K562 (cell line): ENCODE measurements at regions not wholly inside any gene's neighbourhood (a gene's known extent, or its start where the extent isn't known, plus 50 kb on each side); places are given as distances from the start of the nearest gene placed in this dataset.

ENCODE experiments used
- ATAC-seq: fragments of 200-7000 bp; cut with Tn5 transposase; 3 replicates; pipeline ENCODE4 v1.9.1; 2020; ENCODE audit warnings: moderate library complexity
- BruUV-seq: library from RNA; stranded (reverse); fragments of 400-500 nt; replicated peaks from 2 replicates; lab custom pipeline; 2021; lab: Mats Ljungman, UMichigan
- CTCF ChIA-PET: fragments of 300-600 bp; formaldehyde crosslinking; extraction: SDS; loops from one replicate; lab custom pipeline; 2021; ENCODE audit warnings: low intra/inter-chr PET ratio; lab: Yijun Ruan, JAX
- POLR2A ChIA-PET: fragments of 300-600, 350-650 bp; sonication (Branson Sonifier 250); formaldehyde crosslinking; extraction: SDS; loops from one replicate; lab custom pipeline; 2021; ENCODE audit warnings: antibody characterized with exemption, inconsistent platforms; lab: Yijun Ruan, JAX
- DNase-seq, 4 experiments: peaks; one replicate each; pipeline versions ENCODE4 v3.0.0 to v3.0.0-alpha.2; 2011 to 2018; ENCODE audit warnings: low spot score in 3 of 4, mixed read lengths in 3 of 4; ENCODE audit errors: extremely low read depth in 1 of 4
- FAIRE-seq: peaks from 2 replicates; lab custom pipeline; 2011; peaks lifted over from hg19 to GRCh38; lab: Jason Lieb, UNC
- H2AFZ ChIP-seq: 2 replicates; pipeline ENCODE4 v1.6.0; 2011; ENCODE audit warnings: low read depth, low read length, control low read depth, inconsistent platforms
- H3K27ac ChIP-seq: fragments of 200-600 bp; 3 replicates; pipeline ENCODE4 v1.8.0; 2011; ENCODE audit warnings: low read depth, mild to moderate bottlenecking, control low read depth, inconsistent platforms, low read length, moderate library complexity, mixed read lengths; ENCODE audit errors: extremely low read depth
- H3K27me3 ChIP-seq, 2 experiments: fragments of 300-600 bp in 1 of 2; 2 replicates in 1 of 2; 3 replicates in 1 of 2; pipeline versions ENCODE4 v1.6.0 to v1.8.0; 2011; ENCODE audit warnings: inconsistent platforms in 2 of 2, low read length in 2 of 2, mild to moderate bottlenecking in 1 of 2, mixed read lengths in 1 of 2, moderate library complexity in 1 of 2; ENCODE audit not compliant: control insufficient read depth in 2 of 2, insufficient read depth in 2 of 2
- H3K36me3 ChIP-seq: fragments of 300-600 bp; 3 replicates; pipeline ENCODE4 v1.8.0; 2011; ENCODE audit warnings: mild to moderate bottlenecking, low read length, inconsistent platforms; ENCODE audit not compliant: control insufficient read depth, insufficient read depth
- H3K4me1 ChIP-seq, 2 experiments: fragments of 200-600 bp in 1 of 2; replicated peaks in 1 of 2; 2 replicates in 1 of 2; 3 replicates in 1 of 2; pipeline versions ENCODE4 v1.5.1 to v1.8.0; 2011; ENCODE audit warnings: inconsistent platforms in 2 of 2, low read length in 2 of 2, mild to moderate bottlenecking in 1 of 2, mixed read lengths in 1 of 2, moderate library complexity in 1 of 2; ENCODE audit not compliant: control insufficient read depth in 2 of 2, insufficient read depth in 2 of 2
- H3K4me2 ChIP-seq: 2 replicates; pipeline ENCODE4 v1.6.1; 2011; ENCODE audit warnings: low read length, control low read depth, inconsistent platforms, mixed read lengths; ENCODE audit not compliant: insufficient read depth
- H3K4me3 ChIP-seq: fragments of 200-600 bp; sonication (generic), shearing (Covaris generic); 2 replicates; pipeline ENCODE4 v1.5.1; 2016; ENCODE audit warnings: control low read depth, inconsistent platforms
- H3K79me2 ChIP-seq: fragments of 200-600 bp; 3 replicates; pipeline ENCODE4 v1.8.0; 2011; ENCODE audit warnings: low read length, inconsistent platforms; ENCODE audit not compliant: control insufficient read depth, insufficient read depth
- H3K9ac ChIP-seq, 2 experiments: 2 replicates each; pipeline versions ENCODE4 v1.6.0 to v1.6.1; 2011; ENCODE audit warnings: low read depth in 2 of 2, low read length in 2 of 2, control low read depth in 1 of 2, inconsistent platforms in 1 of 2, mild to moderate bottlenecking in 1 of 2, mixed read lengths in 1 of 2; ENCODE audit not compliant: insufficient read depth in 1 of 2
- H3K9me1 ChIP-seq: one replicate; pipeline ENCODE4 v1.6.0; 2011; ENCODE audit warnings: inconsistent platforms, mild to moderate bottlenecking, low read length, moderate library complexity; ENCODE audit not compliant: control insufficient read depth, insufficient read depth
- H3K9me3 ChIP-seq: replicated peaks from 2 replicates; pipeline ENCODE4 v1.5.1; 2011; ENCODE audit warnings: low read depth, low read length, inconsistent platforms; ENCODE audit not compliant: control insufficient read depth, insufficient read depth
- H4K20me1 ChIP-seq: replicated peaks from 2 replicates; pipeline ENCODE4 v1.6.1; 2011; ENCODE audit warnings: low read length, inconsistent platforms, mixed read lengths; ENCODE audit not compliant: control insufficient read depth, insufficient read depth
- ARNT ChIP-seq, 2 experiments: fragments of 450-650 bp; IDR thresholded peaks; 2 replicates each; pipeline ENCODE4 v1.6.1; 2016; ENCODE audit warnings: mild to moderate bottlenecking in 1 of 2
- FOXA3 ChIP-seq, 2 experiments: fragments of 450-650 bp in 1 of 2; sonication (generic) in 1 of 2; formaldehyde crosslinking; IDR thresholded peaks in 1 of 2; conservative IDR thresholded peaks in 1 of 2; 2 replicates each; pipeline versions ENCODE4 v1.4.0 to v1.8.0; 2020 to 2022; ENCODE audit warnings: mild to moderate bottlenecking in 2 of 2, missing genetic modification reagents in 1 of 2
- HMG20B ChIP-seq: fragments of 250-450 bp; sonication (Bioruptor Pico); IDR thresholded peaks from 2 replicates; pipeline ENCODE4 v1.5.0; 2021; ENCODE audit warnings: mild to moderate bottlenecking
- HNRNPUL1 ChIP-seq: fragments of 200-400 bp; formaldehyde crosslinking; IDR thresholded peaks from 2 replicates; pipeline ENCODE4 v1.6.1; 2017; ENCODE audit warnings: low read length
- L3MBTL2 ChIP-seq: fragments of 450-650 bp; IDR thresholded peaks from 2 replicates; pipeline ENCODE4 v1.6.1; 2016; ENCODE audit warnings: mild to moderate bottlenecking, moderate library complexity
- MTF1 ChIP-seq: fragments of 250-450 bp; sonication (Bioruptor Pico); IDR thresholded peaks from 2 replicates; pipeline ENCODE4 v1.9.0; 2021; ENCODE audit warnings: moderate library complexity, mild to moderate bottlenecking, inconsistent platforms, borderline replicate concordance
- NCOA6 ChIP-seq: fragments of 450-650 bp; IDR thresholded peaks from 2 replicates; pipeline ENCODE4 v1.6.1; 2017; ENCODE audit warnings: mild to moderate bottlenecking
- NFXL1 ChIP-seq: fragments of 450-650 bp; formaldehyde crosslinking; IDR thresholded peaks from 2 replicates; pipeline ENCODE4 v1.4.0; 2021; ENCODE audit warnings: mild to moderate bottlenecking
- PRPF4 ChIP-seq: fragments of 200-400 bp; formaldehyde crosslinking; IDR thresholded peaks from one replicate; pipeline ENCODE4 v1.6.1; 2017; ENCODE audit warnings: low read length, low read depth, mild to moderate bottlenecking; ENCODE audit not compliant: insufficient read depth, poor library complexity, severe bottlenecking
- RAD21 ChIP-seq, 2 experiments: fragments of 250-450 bp in 1 of 2; fragments of 450-650 bp in 1 of 2; sonication (Bioruptor Pico) in 1 of 2; formaldehyde crosslinking in 1 of 2; IDR thresholded peaks in 1 of 2; conservative IDR thresholded peaks in 1 of 2; 2 replicates each; pipeline versions ENCODE4 v1.4.0 to v1.8.0; 2020 to 2022; ENCODE audit warnings: mild to moderate bottlenecking in 2 of 2, moderate library complexity in 1 of 2
- RBM34 ChIP-seq: fragments of 200-400 bp; formaldehyde crosslinking; IDR thresholded peaks from 2 replicates; pipeline ENCODE4 v1.6.1; 2018; ENCODE audit warnings: low read length, borderline replicate concordance; ENCODE audit not compliant: insufficient read depth
- SRF ChIP-seq, 2 experiments: fragments of 250-450, 450-650 bp in 1 of 2; sonication (Bioruptor Pico) in 1 of 2; sonication (generic) in 1 of 2; formaldehyde crosslinking; IDR thresholded peaks; 2 replicates each; pipeline versions ENCODE4 v1.5.0 to v1.5.1; 2020 to 2022; ENCODE audit warnings: mild to moderate bottlenecking in 1 of 2, missing genetic modification reagents in 1 of 2
- TAF7 ChIP-seq: fragments of 450-650 bp; IDR thresholded peaks from 2 replicates; pipeline ENCODE4 v1.6.1; 2016; ENCODE audit warnings: missing genetic modification characterization, missing compliant biosample characterization
- TAL1 ChIP-seq: fragments of 450-650 bp; IDR thresholded peaks from 2 replicates; pipeline ENCODE4 v1.6.1; 2016; ENCODE audit warnings: mild to moderate bottlenecking
- TEAD4 ChIP-seq, 2 experiments: sonication (generic) in 1 of 2; formaldehyde crosslinking in 1 of 2; IDR thresholded peaks; 2 replicates each; pipeline versions ENCODE4 v1.6.1 to v1.8.0; 2012 to 2022; ENCODE audit warnings: borderline replicate concordance in 1 of 2, inconsistent platforms in 1 of 2, low read length in 1 of 2, mild to moderate bottlenecking in 1 of 2, missing genetic modification reagents in 1 of 2
- USF1 ChIP-seq: sonication (generic); formaldehyde crosslinking; IDR thresholded peaks from 2 replicates; pipeline ENCODE4 v1.9.0; 2022; ENCODE audit warnings: mild to moderate bottlenecking, missing genetic modification reagents
- XRCC3 ChIP-seq: fragments of 450-650 bp; IDR thresholded peaks from 2 replicates; pipeline ENCODE4 v1.6.1; 2017; ENCODE audit warnings: mild to moderate bottlenecking, moderate library complexity
- ZBTB33 ChIP-seq: sonication (generic); formaldehyde crosslinking; IDR thresholded peaks from 2 replicates; pipeline ENCODE4 v1.8.1; 2023; ENCODE audit warnings: mild to moderate bottlenecking, missing genetic modification reagents
- ZBTB49 ChIP-seq: sonication (generic); formaldehyde crosslinking; IDR thresholded peaks from 2 replicates; pipeline ENCODE4 v1.8.0; 2022; ENCODE audit warnings: missing genetic modification reagents, mild to moderate bottlenecking, borderline replicate concordance
- ZNF785 ChIP-seq: fragments of 250-450 bp; sonication (Bioruptor Pico); IDR thresholded peaks from 2 replicates; pipeline ENCODE4 v1.4.0; 2020; ENCODE audit warnings: mild to moderate bottlenecking
- WGBS: fragments of 100-300 bp; shearing (Covaris generic); methylation state at CpG from one replicate; pipeline ENCODE4 v1.1.6; 2016; ENCODE audit warnings: low coverage, mixed read lengths; ENCODE audit not compliant: insufficient coverage; ENCODE audit errors: missing lambda C conversion rate; 5-methylcytosine and 5-hydroxymethylcytosine counted together
- in situ Hi-C: fragments of 300-500 bp; cut with MboI; formaldehyde crosslinking; loops from 4 replicates; pipeline ENCODE4 v1.15.0; 2018; ENCODE audit warnings: inconsistent platforms, mixed read lengths
- intact Hi-C: fragments of 100-400 bp; cut with micrococcal nuclease; formaldehyde crosslinking; loops from 2 replicates; pipeline ENCODE4 v1.14.2; 2022

- ChIA-PET POLR2A (no interaction called here), CTCF (no interaction called here)
- H3K4me3 ChIP-seq, result no peak overlapping the region
- FAIRE-seq, result no peak
- H3K27ac ChIP-seq, result no peak overlapping the region
- H3K79me2 ChIP-seq, result peaks cover 17% of the 10 kb centered on the region
- no TSS peak for BruUV-seq
- in situ Hi-C loops, result no loop called here
- H3K36me3 ChIP-seq, result no peaks in the 10 kb centered on the region
- no peak overlapping the region for H3K9ac ChIP-seq
- H3K9me3 ChIP-seq, result no peaks in the 10 kb centered on the region
- H3K4me1 ChIP-seq, result no peaks in the 10 kb centered on the region
- no peaks in the 10 kb centered on the region for H3K27me3 ChIP-seq
- H3K9me1 ChIP-seq, result no peaks in the 10 kb centered on the region
- H2AFZ ChIP-seq, result no peak overlapping the region
- TF ChIP-seq ZBTB33 (no peak), USF1 (CRISPR knock-in tag) (no peak), NFXL1 (CRISPR knock-in tag) (no peak), HMG20B (CRISPR knock-in tag) (no peak), MTF1 (CRISPR knock-in tag) (no peak), TAL1 (no peak), NCOA6 (no peak), ZNF785 (CRISPR knock-in tag) (no peak), XRCC3 (no peak), FOXA3 (CRISPR knock-in tag; conservative IDR thresholded peaks at IDR 0.05 in 1 of 2, IDR thresholded peaks at IDR 0.05 in 1 of 2) (no peak), ZBTB49 (no peak), SRF (CRISPR knock-in tag; IDR thresholded peaks at IDR 0.05) (no peak), HNRNPUL1 (no peak), RAD21 (CRISPR knock-in tag; conservative IDR thresholded peaks at IDR 0.05 in 1 of 2, IDR thresholded peaks at IDR 0.05 in 1 of 2) (no peak), TAF7 (no peak), TEAD4 (IDR thresholded peaks at IDR 0.05; ENCODE audit: low read length) (no peak), TEAD4 (CRISPR knock-in tag; IDR thresholded peaks at IDR 0.05; ENCODE audit: borderline replicate concordance) (no peak), L3MBTL2 (no peak), RBM34 (no peak), PRPF4 (no peak), ARNT (IDR thresholded peaks at IDR 0.05) (no peak)
- TF ChIP-seq, all 486 proteins: peak for 0
- no peak for DNase-seq
- ATAC-seq, result no peak
- no peak overlapping the region for H3K4me2 ChIP-seq
- intact Hi-C loops, result no loop called here
- H4K20me1 ChIP-seq, result no peaks in the 10 kb centered on the region; the same call in 1 of the 2 replicates
- WGBS, result 18% methylated on average over 2 of the region's 2 CpGs
Observed at GRCh38 chr2:78418021-78418420, 607.5 kb upstream of the REG3G start.
